Muscle layer of duodenum (tissue), 2 donors: ENCODE measurements at regions not wholly inside any gene's neighbourhood (a gene's known extent, or its start where the extent isn't known, plus 50 kb on each side); places are given as distances from the start of the nearest gene placed in this dataset.

Experiments used
- H3K27ac ChIP-seq: one replicate; pipeline ENCODE4 v1.7.0; 2013; ENCODE audit warnings: mild to moderate bottlenecking, low read length
- H3K27me3 ChIP-seq: one replicate; pipeline ENCODE4 v1.7.0; 2013; ENCODE audit warnings: low read depth, mild to moderate bottlenecking, control low read depth, low read length
- H3K36me3 ChIP-seq, 2 donors: one replicate each; pipeline ENCODE4 v1.7.0; 2013; ENCODE audit warnings: low read length in 2 of 2, control low read depth in 1 of 2, mild to moderate bottlenecking in 1 of 2; ENCODE audit not compliant: insufficient read depth in 2 of 2, control insufficient read depth in 1 of 2
- H3K4me1 ChIP-seq, 2 donors: one replicate each; pipeline ENCODE4 v1.7.0; 2013; ENCODE audit warnings: low read length in 2 of 2, mild to moderate bottlenecking in 2 of 2, control low read depth in 1 of 2, moderate library complexity in 1 of 2; ENCODE audit not compliant: insufficient read depth in 2 of 2, control insufficient read depth in 1 of 2
- H3K4me3 ChIP-seq, 2 donors: one replicate each; pipeline ENCODE4 v1.7.0; 2013; ENCODE audit warnings: low read length in 2 of 2, low read depth in 1 of 2, mild to moderate bottlenecking in 1 of 2
- H3K9me3 ChIP-seq, 2 donors: one replicate each; pipeline ENCODE4 v1.7.0; 2013; ENCODE audit warnings: low read length in 2 of 2, control low read depth in 1 of 2, mild to moderate bottlenecking in 1 of 2; ENCODE audit not compliant: control insufficient read depth in 1 of 2
- donor health status: healthy.

DNA sequence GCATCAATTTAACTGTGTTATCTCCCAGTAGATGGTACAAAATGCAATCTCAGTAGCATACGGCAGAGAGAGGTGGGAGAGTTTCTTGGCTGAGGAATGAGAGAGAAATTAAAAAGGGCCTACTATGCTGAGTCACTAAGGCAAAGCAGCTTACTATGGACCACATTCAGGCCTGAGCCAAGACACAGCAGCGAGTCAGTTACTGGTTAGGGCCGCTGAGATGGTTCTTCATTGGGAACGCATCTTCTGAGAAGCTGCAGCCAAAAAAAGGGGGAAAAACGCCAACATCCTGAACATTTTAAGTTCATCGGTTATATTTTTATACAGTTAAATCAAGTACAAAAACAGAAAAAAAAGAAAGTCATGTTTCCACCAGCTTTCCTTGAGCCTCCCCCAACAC is 61.1 kb upstream of the BDNF start:
- H3K4me3 ChIP-seq, result no peak overlapping the region

DNA sequence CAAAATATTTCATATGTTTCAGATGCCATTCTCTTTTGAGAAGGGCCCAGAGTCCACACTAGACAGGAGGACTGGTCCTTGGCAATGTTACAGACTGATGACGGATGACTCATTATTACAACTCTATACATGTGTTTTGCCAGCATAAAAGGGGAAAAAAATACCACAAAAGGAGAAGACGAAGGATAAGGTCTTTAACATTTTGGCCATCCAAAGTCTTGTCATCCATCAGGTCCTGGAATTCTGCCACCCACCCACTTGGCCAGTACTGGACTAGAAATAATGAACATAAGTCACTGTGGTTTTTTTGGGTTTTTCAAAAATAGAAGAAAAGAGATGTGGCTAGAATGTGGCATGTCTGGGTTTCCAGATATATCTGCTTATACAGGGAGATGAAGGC is 57.7 kb upstream of the BDNF start:
- Histone ChIP-seq H3K36me3 (no peaks in the 10 kb centered on the region), H3K4me1 (no peaks in the 10 kb centered on the region), H3K27ac (no peak overlapping the region), H3K4me3 (no peak overlapping the region), H3K27me3 (no peaks in the 10 kb centered on the region), H3K9me3 (no peaks in the 10 kb centered on the region)

More for the DNA sequence above, 61.1 kb upstream of the BDNF start:
- H3K4me1 ChIP-seq, result no peaks in the 10 kb centered on the region
- H3K36me3 ChIP-seq, result no peaks in the 10 kb centered on the region
- no peaks in the 10 kb centered on the region for H3K27me3 ChIP-seq
- no peaks in the 10 kb centered on the region for H3K9me3 ChIP-seq
- H3K27ac ChIP-seq, result no peak overlapping the region

DNA sequence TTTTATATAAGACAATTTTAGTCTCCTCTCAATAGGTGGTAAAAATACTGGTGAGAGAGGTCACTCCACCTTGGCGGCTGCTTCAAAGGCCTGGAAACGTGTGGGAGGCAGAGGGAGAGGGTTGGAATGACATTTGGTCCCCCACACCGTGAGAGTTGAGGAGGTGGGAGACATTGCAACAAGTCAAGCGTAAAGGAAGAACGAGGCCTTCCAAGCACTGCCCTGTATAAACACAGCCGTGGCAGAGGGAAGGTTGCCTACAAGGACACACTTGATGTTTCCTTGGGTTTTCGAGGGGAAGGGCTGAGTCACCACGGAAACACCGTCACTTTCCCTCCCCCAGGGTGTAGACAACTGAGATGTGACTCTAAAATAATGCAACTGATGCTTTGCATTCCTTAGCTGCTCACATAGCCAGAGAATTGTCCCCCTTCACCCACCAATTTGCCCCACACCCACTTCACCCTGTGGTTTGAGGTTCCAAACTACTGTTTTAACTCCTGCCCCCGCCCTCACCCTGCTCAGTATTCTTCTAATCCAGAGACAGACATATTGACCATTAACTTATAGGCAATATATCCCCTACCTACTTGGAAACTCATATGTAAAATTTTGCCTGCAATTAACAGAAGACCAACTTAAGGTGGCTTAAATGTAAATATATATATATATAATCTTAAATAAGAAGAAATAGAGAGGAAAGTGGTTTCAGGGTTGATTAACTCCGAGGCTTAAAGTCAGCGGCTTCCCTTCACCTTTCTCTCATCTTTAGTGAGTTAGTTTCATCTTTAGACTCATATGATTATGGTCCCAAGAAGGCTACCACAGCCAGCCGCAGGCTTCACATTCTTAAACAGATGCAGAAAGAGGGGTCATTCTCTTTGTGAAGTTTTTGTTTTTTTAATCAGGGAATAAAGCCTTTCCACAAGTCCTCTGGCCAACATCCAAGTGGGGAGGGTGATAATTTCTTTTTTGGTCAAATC is 54.1 kb upstream of the BDNF start:
- Histone ChIP-seq H3K4me1 (no peaks in the 10 kb centered on the region), H3K27me3 (no peaks in the 10 kb centered on the region), H3K9me3 (no peaks in the 10 kb centered on the region), H3K27ac (no peak overlapping the region), H3K36me3 (no peaks in the 10 kb centered on the region), H3K4me3 (no peak overlapping the region)
